HepG2 (cell line): ENCODE measurements at regions not wholly inside any gene's neighbourhood (a gene's known extent, or its start where the extent isn't known, plus 50 kb on each side); places are given as distances from the start of the nearest gene placed in this dataset.

Experiments
- ATF7-NPFF ChIP-seq: sonication (generic); formaldehyde crosslinking; IDR thresholded peaks from 2 replicates; pipeline ENCODE4 v1.8.1; 2023; ENCODE audit warnings: mild to moderate bottlenecking, low read depth, missing genetic modification reagents, moderate library complexity
- CENPX ChIP-seq: sonication (generic); formaldehyde crosslinking; IDR thresholded peaks from 2 replicates; pipeline ENCODE4 v1.9.0; 2021; ENCODE audit warnings: mild to moderate bottlenecking, missing genetic modification reagents, moderate library complexity
- IRF2 ChIP-seq: IDR thresholded peaks from 2 replicates; pipeline ENCODE4 v1.6.1; 2018; ENCODE audit warnings: missing genetic modification reagents, missing compliant biosample characterization
- NFIB ChIP-seq: sonication (generic); formaldehyde crosslinking; IDR thresholded peaks from 2 replicates; pipeline ENCODE4 v1.9.0; 2021; ENCODE audit warnings: missing genetic modification reagents, mild to moderate bottlenecking, borderline replicate concordance
- TCF12 ChIP-seq, 2 experiments: fragments of 450-650 bp in 1 of 2; sonication (generic) in 1 of 2; formaldehyde crosslinking in 1 of 2; IDR thresholded peaks; 2 replicates each; pipeline versions ENCODE4 v1.6.1 to v1.8.0; 2017 to 2022; ENCODE audit warnings: antibody characterized with exemption in 1 of 2, mild to moderate bottlenecking in 1 of 2, missing genetic modification reagents in 1 of 2, moderate library complexity in 1 of 2
- ZNF282 ChIP-seq: fragments of 450-650 bp; IDR thresholded peaks from 2 replicates; pipeline ENCODE4 v1.6.1; 2018; ENCODE audit not compliant: partially characterized antibody
- TF ChIP-seq, protein P1 (sequence below): sonication (generic); formaldehyde crosslinking; IDR thresholded peaks from 2 replicates; pipeline ENCODE4 v1.4.0; 2020; ENCODE audit warnings: low read depth, mild to moderate bottlenecking, missing genetic modification reagents
- TF ChIP-seq, protein P2 (sequence below): sonication (generic); formaldehyde crosslinking; IDR thresholded peaks from 2 replicates; pipeline ENCODE4 v1.8.0; 2022; ENCODE audit warnings: mild to moderate bottlenecking, missing genetic modification reagents
- TF ChIP-seq, protein P3 (sequence below): sonication (generic); formaldehyde crosslinking; IDR thresholded peaks from 2 replicates; pipeline ENCODE4 v1.5.1; 2020; ENCODE audit warnings: mild to moderate bottlenecking, missing genetic modification reagents, moderate library complexity
- TF ChIP-seq, protein P4 (sequence below): sonication (generic); formaldehyde crosslinking; IDR thresholded peaks from 2 replicates; pipeline ENCODE4 v1.4.0; 2020; ENCODE audit warnings: missing genetic modification reagents, mild to moderate bottlenecking, borderline replicate concordance

- no peak for TF ChIP-seq TCF12 (IDR thresholded peaks at IDR 0.05)
- no peak for TF ChIP-seq TCF12 (CRISPR knock-in tag; IDR thresholded peaks at IDR 0.05)
- TF ChIP-seq, protein P1, sequence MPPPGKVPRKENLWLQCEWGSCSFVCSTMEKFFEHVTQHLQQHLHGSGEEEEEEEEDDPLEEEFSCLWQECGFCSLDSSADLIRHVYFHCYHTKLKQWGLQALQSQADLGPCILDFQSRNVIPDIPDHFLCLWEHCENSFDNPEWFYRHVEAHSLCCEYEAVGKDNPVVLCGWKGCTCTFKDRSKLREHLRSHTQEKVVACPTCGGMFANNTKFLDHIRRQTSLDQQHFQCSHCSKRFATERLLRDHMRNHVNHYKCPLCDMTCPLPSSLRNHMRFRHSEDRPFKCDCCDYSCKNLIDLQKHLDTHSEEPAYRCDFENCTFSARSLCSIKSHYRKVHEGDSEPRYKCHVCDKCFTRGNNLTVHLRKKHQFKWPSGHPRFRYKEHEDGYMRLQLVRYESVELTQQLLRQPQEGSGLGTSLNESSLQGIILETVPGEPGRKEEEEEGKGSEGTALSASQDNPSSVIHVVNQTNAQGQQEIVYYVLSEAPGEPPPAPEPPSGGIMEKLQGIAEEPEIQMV (CRISPR knock-in tag): no peak
- no peak for TF ChIP-seq ATF7-NPFF (CRISPR knock-in tag)
- TF ChIP-seq, protein P2, sequence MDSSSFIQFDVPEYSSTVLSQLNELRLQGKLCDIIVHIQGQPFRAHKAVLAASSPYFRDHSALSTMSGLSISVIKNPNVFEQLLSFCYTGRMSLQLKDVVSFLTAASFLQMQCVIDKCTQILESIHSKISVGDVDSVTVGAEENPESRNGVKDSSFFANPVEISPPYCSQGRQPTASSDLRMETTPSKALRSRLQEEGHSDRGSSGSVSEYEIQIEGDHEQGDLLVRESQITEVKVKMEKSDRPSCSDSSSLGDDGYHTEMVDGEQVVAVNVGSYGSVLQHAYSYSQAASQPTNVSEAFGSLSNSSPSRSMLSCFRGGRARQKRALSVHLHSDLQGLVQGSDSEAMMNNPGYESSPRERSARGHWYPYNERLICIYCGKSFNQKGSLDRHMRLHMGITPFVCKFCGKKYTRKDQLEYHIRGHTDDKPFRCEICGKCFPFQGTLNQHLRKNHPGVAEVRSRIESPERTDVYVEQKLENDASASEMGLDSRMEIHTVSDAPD: no peak
- TF ChIP-seq CENPX (CRISPR knock-in tag): no peak
- TF ChIP-seq NFIB: no peak
- TF ChIP-seq, protein P3, sequence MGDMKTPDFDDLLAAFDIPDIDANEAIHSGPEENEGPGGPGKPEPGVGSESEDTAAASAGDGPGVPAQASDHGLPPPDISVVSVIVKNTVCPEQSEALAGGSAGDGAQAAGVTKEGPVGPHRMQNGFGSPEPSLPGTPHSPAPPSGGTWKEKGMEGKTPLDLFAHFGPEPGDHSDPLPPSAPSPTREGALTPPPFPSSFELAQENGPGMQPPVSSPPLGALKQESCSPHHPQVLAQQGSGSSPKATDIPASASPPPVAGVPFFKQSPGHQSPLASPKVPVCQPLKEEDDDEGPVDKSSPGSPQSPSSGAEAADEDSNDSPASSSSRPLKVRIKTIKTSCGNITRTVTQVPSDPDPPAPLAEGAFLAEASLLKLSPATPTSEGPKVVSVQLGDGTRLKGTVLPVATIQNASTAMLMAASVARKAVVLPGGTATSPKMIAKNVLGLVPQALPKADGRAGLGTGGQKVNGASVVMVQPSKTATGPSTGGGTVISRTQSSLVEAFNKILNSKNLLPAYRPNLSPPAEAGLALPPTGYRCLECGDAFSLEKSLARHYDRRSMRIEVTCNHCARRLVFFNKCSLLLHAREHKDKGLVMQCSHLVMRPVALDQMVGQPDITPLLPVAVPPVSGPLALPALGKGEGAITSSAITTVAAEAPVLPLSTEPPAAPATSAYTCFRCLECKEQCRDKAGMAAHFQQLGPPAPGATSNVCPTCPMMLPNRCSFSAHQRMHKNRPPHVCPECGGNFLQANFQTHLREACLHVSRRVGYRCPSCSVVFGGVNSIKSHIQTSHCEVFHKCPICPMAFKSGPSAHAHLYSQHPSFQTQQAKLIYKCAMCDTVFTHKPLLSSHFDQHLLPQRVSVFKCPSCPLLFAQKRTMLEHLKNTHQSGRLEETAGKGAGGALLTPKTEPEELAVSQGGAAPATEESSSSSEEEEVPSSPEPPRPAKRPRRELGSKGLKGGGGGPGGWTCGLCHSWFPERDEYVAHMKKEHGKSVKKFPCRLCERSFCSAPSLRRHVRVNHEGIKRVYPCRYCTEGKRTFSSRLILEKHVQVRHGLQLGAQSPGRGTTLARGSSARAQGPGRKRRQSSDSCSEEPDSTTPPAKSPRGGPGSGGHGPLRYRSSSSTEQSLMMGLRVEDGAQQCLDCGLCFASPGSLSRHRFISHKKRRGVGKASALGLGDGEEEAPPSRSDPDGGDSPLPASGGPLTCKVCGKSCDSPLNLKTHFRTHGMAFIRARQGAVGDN: no peak
- TF ChIP-seq, protein P4, sequence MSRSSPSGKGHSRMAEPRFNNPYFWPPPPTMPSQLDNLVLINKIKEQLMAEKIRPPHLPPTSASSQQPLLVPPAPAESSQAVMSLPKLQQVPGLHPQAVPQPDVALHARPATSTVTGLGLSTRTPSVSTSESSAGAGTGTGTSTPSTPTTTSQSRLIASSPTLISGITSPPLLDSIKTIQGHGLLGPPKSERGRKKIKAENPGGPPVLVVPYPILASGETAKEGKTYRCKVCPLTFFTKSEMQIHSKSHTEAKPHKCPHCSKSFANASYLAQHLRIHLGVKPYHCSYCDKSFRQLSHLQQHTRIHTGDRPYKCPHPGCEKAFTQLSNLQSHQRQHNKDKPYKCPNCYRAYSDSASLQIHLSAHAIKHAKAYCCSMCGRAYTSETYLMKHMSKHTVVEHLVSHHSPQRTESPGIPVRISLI (CRISPR knock-in tag): no peak
- no peak for TF ChIP-seq ZNF282
- TF ChIP-seq IRF2 (CRISPR knock-in tag): no peak
Observed at GRCh38 chr18:67583621-67584020, 67.1 kb upstream of the DSEL start (continued).
